Mesendoderm (in vitro differentiated cells): ENCODE measurements at regions not wholly inside any gene's neighbourhood (a gene's known extent, or its start where the extent isn't known, plus 50 kb on each side); places are given as distances from the start of the nearest gene placed in this dataset.

Source experiments
- DNase-seq: peaks from one replicate; pipeline ENCODE4 v3.0.0; 2013
- H2AK5ac ChIP-seq: 2 replicates; pipeline ENCODE4 v1.6.1; 2013; ENCODE audit warnings: low read length, inconsistent platforms
- H2BK120ac ChIP-seq: 2 replicates; pipeline ENCODE4 v1.6.1; 2013; ENCODE audit warnings: low read depth, mild to moderate bottlenecking, low read length, moderate library complexity, mixed read lengths
- H2BK15ac ChIP-seq: replicated peaks from 2 replicates; pipeline ENCODE4 v1.6.1; 2013; ENCODE audit warnings: low read depth, mild to moderate bottlenecking, moderate library complexity
- H2BK5ac ChIP-seq: 2 replicates; pipeline ENCODE4 v1.6.1; 2013; ENCODE audit warnings: low read length, inconsistent platforms
- H3K18ac ChIP-seq: 2 replicates; pipeline ENCODE4 v1.6.1; 2013; ENCODE audit warnings: mild to moderate bottlenecking, low read length, mixed read lengths
- H3K23ac ChIP-seq: one replicate; pipeline ENCODE4 v1.6.1; 2013; ENCODE audit warnings: low read length
- H3K27ac ChIP-seq: 2 replicates; pipeline ENCODE4 v1.5.1; 2013; ENCODE audit warnings: low read depth, mild to moderate bottlenecking, inconsistent platforms, low read length, moderate library complexity
- H3K27me3 ChIP-seq: 2 replicates; pipeline ENCODE4 v1.6.1; 2013; ENCODE audit warnings: low read length, control low read depth, mild to moderate bottlenecking, inconsistent platforms; ENCODE audit not compliant: insufficient read depth, poor library complexity
- H3K36me3 ChIP-seq: 2 replicates; pipeline ENCODE4 v1.6.1; 2013; ENCODE audit warnings: low read length, inconsistent platforms; ENCODE audit not compliant: control insufficient read depth, insufficient read depth
- H3K4ac ChIP-seq: one replicate; pipeline ENCODE4 v1.6.1; 2013; ENCODE audit warnings: low read depth, mild to moderate bottlenecking, low read length, moderate library complexity
- H3K4me1 ChIP-seq: 2 replicates; pipeline ENCODE4 v1.6.1; 2013; ENCODE audit warnings: low read depth, low read length, inconsistent platforms; ENCODE audit not compliant: control insufficient read depth
- H3K4me2 ChIP-seq: 2 replicates; pipeline ENCODE4 v1.6.1; 2013; ENCODE audit warnings: low read length
- H3K4me3 ChIP-seq: 2 replicates; pipeline ENCODE4 v1.5.1; 2013; ENCODE audit warnings: mild to moderate bottlenecking, low read length
- H3K56ac ChIP-seq: one replicate; pipeline ENCODE4 v1.6.1; 2013; ENCODE audit warnings: low read length
- H3K79me1 ChIP-seq: 2 replicates; pipeline ENCODE4 v1.6.1; 2013; ENCODE audit warnings: low read length, inconsistent platforms
- H3K79me2 ChIP-seq: 2 replicates; pipeline ENCODE4 v1.6.1; 2013; ENCODE audit warnings: mild to moderate bottlenecking, low read length; ENCODE audit not compliant: control insufficient read depth, insufficient read depth
- H3K9ac ChIP-seq: 2 replicates; pipeline ENCODE4 v1.6.1; 2013; ENCODE audit warnings: low read length, inconsistent platforms
- H4K5ac ChIP-seq: one replicate; pipeline ENCODE4 v1.6.1; 2013; ENCODE audit warnings: low read length
- H4K8ac ChIP-seq: one replicate; pipeline ENCODE4 v1.6.1; 2013; ENCODE audit warnings: low read depth, mild to moderate bottlenecking, control low read depth, low read length, moderate library complexity
- WGBS: extraction: QIAGEN DNeasy Blood & Tissue Kit; methylation state at CpG from one replicate; pipeline ENCODE4 v1.1.7; 2013; ENCODE audit warnings: low lambda C conversion rate, missing lambda C conversion rate; ENCODE audit not compliant: insufficient coverage; ENCODE audit errors: extremely low coverage; 5-methylcytosine and 5-hydroxymethylcytosine counted together

GRCh38 chr20:10798811-10799210 lies 125.0 kb upstream of the JAG1 start:
- Histone ChIP-seq H2BK15ac (no peak overlapping the region), H3K79me1 (no peaks in the 10 kb centered on the region), H2AK5ac (no peak overlapping the region), H3K18ac (no peak overlapping the region), H2BK5ac (no peak overlapping the region), H3K36me3 (no peaks in the 10 kb centered on the region), H4K5ac (no peak overlapping the region), H3K27ac (no peak overlapping the region), H4K8ac (no peak overlapping the region), H3K79me2 (no peaks in the 10 kb centered on the region), H3K27me3 (no peaks in the 10 kb centered on the region), H3K56ac (no peak overlapping the region), H3K4ac (no peak overlapping the region), H3K4me3 (no peak overlapping the region), H3K23ac (no peak overlapping the region), H2BK120ac (no peak overlapping the region), H3K9ac (no peak overlapping the region), H3K4me1 (no peaks in the 10 kb centered on the region), H3K4me2 (no peak overlapping the region)
- no peak for DNase-seq
- no CpG with 5 or more reads among the region's 3 CpGs for WGBS

DNA sequence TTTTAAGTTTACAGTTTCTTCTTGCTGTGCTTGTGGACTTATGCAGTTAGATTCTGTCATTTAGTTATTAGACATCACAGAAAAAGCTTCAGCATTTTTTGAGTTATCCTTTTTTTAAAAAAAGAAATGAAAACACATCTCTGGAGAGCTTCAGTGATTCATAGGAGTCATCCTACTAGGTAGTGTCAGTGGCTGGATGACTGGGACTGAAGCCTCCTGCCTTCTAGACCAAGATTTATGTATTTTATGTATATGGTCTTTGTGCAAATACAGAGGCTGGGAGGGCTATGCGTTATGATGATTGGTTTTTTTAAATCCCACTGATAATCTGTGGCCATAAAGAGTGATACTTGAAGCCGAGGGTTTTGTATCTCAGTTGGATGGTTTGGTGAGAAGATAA lies 125.9 kb upstream of the JAG1 start:
- no peak overlapping the region for H3K9ac ChIP-seq

GRCh38 chr20:10800288-10800687 lies 126.5 kb upstream of the JAG1 start:
- H3K4me3 ChIP-seq, result no peak overlapping the region
- H2AK5ac ChIP-seq, result no peak overlapping the region
- no peak for DNase-seq
- no peak overlapping the region for H3K9ac ChIP-seq
- H3K27ac ChIP-seq, result no peak overlapping the region
- no peaks in the 10 kb centered on the region for H3K79me2 ChIP-seq
- no peak overlapping the region for H3K4ac ChIP-seq
- no peak overlapping the region for H4K5ac ChIP-seq
- H3K36me3 ChIP-seq, result no peaks in the 10 kb centered on the region
- no peak overlapping the region for H2BK5ac ChIP-seq
- no peaks in the 10 kb centered on the region for H3K27me3 ChIP-seq
- H3K79me1 ChIP-seq, result no peaks in the 10 kb centered on the region
- no peak overlapping the region for H3K18ac ChIP-seq
- H3K23ac ChIP-seq, result no peak overlapping the region
- no peak overlapping the region for H2BK120ac ChIP-seq
- H3K4me1 ChIP-seq, result no peaks in the 10 kb centered on the region
- no peak overlapping the region for H2BK15ac ChIP-seq
- no peak overlapping the region for H3K4me2 ChIP-seq
- H3K56ac ChIP-seq, result no peak overlapping the region
- no CpG with 5 or more reads among the region's 6 CpGs for WGBS
- H4K8ac ChIP-seq, result no peak overlapping the region

More for the DNA sequence above, 125.9 kb upstream of the JAG1 start:
- Histone ChIP-seq H4K8ac (no peak overlapping the region), H3K56ac (no peak overlapping the region), H3K79me1 (no peaks in the 10 kb centered on the region), H3K4me2 (no peak overlapping the region), H2BK15ac (no peak overlapping the region), H3K79me2 (no peaks in the 10 kb centered on the region), H3K27ac (no peak overlapping the region), H4K5ac (no peak overlapping the region), H3K4ac (no peak overlapping the region), H3K4me3 (no peak overlapping the region), H2AK5ac (no peak overlapping the region), H3K18ac (no peak overlapping the region), H3K36me3 (no peaks in the 10 kb centered on the region), H3K23ac (no peak overlapping the region), H3K4me1 (no peaks in the 10 kb centered on the region), H3K27me3 (no peaks in the 10 kb centered on the region), H2BK5ac (no peak overlapping the region), H2BK120ac (no peak overlapping the region)
- no peak for DNase-seq
- WGBS, result no CpG with 5 or more reads among the region's 2 CpGs

DNA sequence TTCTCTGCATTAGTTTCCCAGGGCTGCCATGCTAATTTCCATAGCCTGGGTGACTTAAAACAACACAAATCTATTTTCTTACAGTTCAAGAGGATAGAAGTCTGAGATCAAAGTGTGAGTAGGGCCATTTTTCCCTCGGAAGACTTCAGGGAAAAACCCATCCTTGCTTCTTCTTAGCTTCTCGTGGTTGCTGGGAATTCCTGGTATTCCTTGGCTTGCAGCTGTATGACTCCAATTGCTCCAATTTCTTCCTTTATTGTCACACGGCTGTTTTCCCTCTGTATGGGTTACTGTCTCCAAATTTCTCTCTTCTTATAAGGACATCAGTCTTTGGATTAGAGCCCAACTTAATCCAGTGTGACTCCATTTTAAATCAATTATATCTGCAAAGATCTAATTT lies 128.4 kb upstream of the JAG1 start:
- Histone ChIP-seq H3K36me3 (no peaks in the 10 kb centered on the region), H3K4ac (no peak overlapping the region), H3K4me2 (no peak overlapping the region), H4K5ac (no peak overlapping the region), H2BK5ac (no peak overlapping the region), H3K27ac (no peak overlapping the region), H3K79me1 (no peaks in the 10 kb centered on the region), H3K23ac (no peak overlapping the region), H3K27me3 (no peaks in the 10 kb centered on the region), H3K18ac (no peak overlapping the region), H3K79me2 (no peaks in the 10 kb centered on the region), H3K56ac (no peak overlapping the region), H3K9ac (no peak overlapping the region), H2BK15ac (no peak overlapping the region), H3K4me1 (no peaks in the 10 kb centered on the region), H3K4me3 (no peak overlapping the region), H2AK5ac (no peak overlapping the region), H4K8ac (no peak overlapping the region), H2BK120ac (no peak overlapping the region)
- WGBS, result no CpG with 5 or more reads among the region's 3 CpGs
- DNase-seq, result no peak

DNA sequence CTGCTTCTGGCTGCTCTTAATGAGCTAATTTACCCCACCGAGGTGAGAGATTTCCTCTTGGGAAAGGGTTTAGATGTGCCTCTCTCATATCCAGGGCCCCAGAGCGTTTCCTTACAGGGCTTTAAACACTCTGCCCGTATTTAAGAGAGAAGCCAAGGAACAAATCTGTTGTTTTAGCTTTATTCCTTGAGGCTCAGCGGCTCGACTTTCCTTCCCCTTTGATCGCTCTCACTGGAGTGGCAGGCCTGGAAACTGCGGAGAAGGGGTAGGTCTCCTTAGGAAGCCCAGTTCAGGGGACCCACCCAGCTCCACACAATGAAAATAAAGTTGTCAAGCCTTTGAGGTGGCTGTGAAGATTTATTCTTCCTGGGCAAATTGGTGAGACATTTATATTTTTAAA lies 132.0 kb upstream of the JAG1 start:
- Histone ChIP-seq H3K4me1 (no peaks in the 10 kb centered on the region), H2AK5ac (no peak overlapping the region), H4K5ac (no peak overlapping the region), H3K18ac (no peak overlapping the region), H3K4me3 (no peak overlapping the region), H3K23ac (no peak overlapping the region), H2BK5ac (no peak overlapping the region), H3K4me2 (no peak overlapping the region), H3K27me3 (no peaks in the 10 kb centered on the region), H3K27ac (no peak overlapping the region), H3K79me2 (no peaks in the 10 kb centered on the region), H3K79me1 (no peaks in the 10 kb centered on the region), H3K56ac (no peak overlapping the region), H2BK15ac (no peak overlapping the region), H4K8ac (no peak overlapping the region), H2BK120ac (no peak overlapping the region), H3K4ac (peak overlapping the region; percentile 27), H3K36me3 (no peaks in the 10 kb centered on the region), H3K9ac (no peak overlapping the region)
- WGBS, result no CpG with 5 or more reads among the region's 7 CpGs
- DNase-seq, result no peak

- Histone ChIP-seq H3K9ac (no peak overlapping the region), H3K4me3 (no peak overlapping the region), H3K27me3 (no peaks in the 10 kb centered on the region), H3K36me3 (no peaks in the 10 kb centered on the region), H2BK5ac (no peak overlapping the region), H3K23ac (no peak overlapping the region), H4K8ac (no peak overlapping the region), H3K18ac (no peak overlapping the region), H3K4me2 (no peak overlapping the region), H2AK5ac (no peak overlapping the region), H2BK120ac (no peak overlapping the region), H3K56ac (no peak overlapping the region), H2BK15ac (no peak overlapping the region), H3K4ac (no peak overlapping the region), H3K27ac (no peak overlapping the region), H3K79me1 (no peaks in the 10 kb centered on the region), H4K5ac (no peak overlapping the region), H3K4me1 (no peaks in the 10 kb centered on the region), H3K79me2 (no peaks in the 10 kb centered on the region)
- no peak for DNase-seq
- no CpG with 5 or more reads among the region's 3 CpGs for WGBS
Observed at GRCh38 chr20:10806539-10806938, 132.7 kb upstream of the JAG1 start.
